CD4-positive, CD25-positive, alpha-beta regulatory T cell (primary cell): ENCODE measurements at regions not wholly inside any gene's neighbourhood (a gene's known extent, or its start where the extent isn't known, plus 50 kb on each side); places are given as distances from the start of the nearest gene placed in this dataset.

Experiments
- ATAC-seq, 2 donors: fragments of 150-1000 bp; cut with Tn5 transposase; one replicate each; pipeline ENCODE4 v1.10.0; 2021; ENCODE audit warnings: low read depth in 2 of 2, moderate number of reproducible peaks in 2 of 2, moderate library complexity in 1 of 2
- DNase-seq, 3 donors: peaks; one replicate each; pipeline versions ENCODE4 v3.0.0 to v3.0.0-alpha.2; 2012 to 2022; ENCODE audit warnings: mixed read lengths in 1 of 3
- H3K27ac ChIP-seq: one replicate; pipeline ENCODE4 v1.7.0; 2013; ENCODE audit warnings: mild to moderate bottlenecking, low read length; ENCODE audit not compliant: insufficient read depth, poor library complexity, severe bottlenecking
- H3K27me3 ChIP-seq: one replicate; pipeline ENCODE4 v1.7.0; 2013; ENCODE audit warnings: low read length; ENCODE audit not compliant: control insufficient read depth, insufficient read depth
- H3K36me3 ChIP-seq: one replicate; pipeline ENCODE4 v1.7.0; 2013; ENCODE audit warnings: mild to moderate bottlenecking, low read length, moderate library complexity; ENCODE audit not compliant: control insufficient read depth, insufficient read depth
- H3K4me1 ChIP-seq: 2 replicates; pipeline ENCODE4 v1.7.0; 2013; ENCODE audit warnings: mild to moderate bottlenecking, low read length; ENCODE audit not compliant: insufficient read depth, control insufficient read depth, poor library complexity, severe bottlenecking
- H3K4me3 ChIP-seq: one replicate; pipeline ENCODE4 v1.7.0; 2013; ENCODE audit warnings: low read depth, mild to moderate bottlenecking, low read length, moderate library complexity
- H3K9me3 ChIP-seq, 2 experiments: 1 replicate in 1 of 2; 2 replicates in 1 of 2; pipeline ENCODE4 v1.7.0; 2013; ENCODE audit warnings: low read length in 2 of 2, mild to moderate bottlenecking in 1 of 2, moderate library complexity in 1 of 2; ENCODE audit not compliant: control insufficient read depth in 2 of 2
- H3K27ac Mint-ChIP-seq, 3 donors: one replicate each; pipeline ENCODE4 v1.8.0; 2020 to 2022; ENCODE audit warnings: mild to moderate bottlenecking in 3 of 3, mixed read lengths in 3 of 3, moderate library complexity in 2 of 3
- H3K27me3 Mint-ChIP-seq: one replicate; pipeline ENCODE4 v1.8.0; 2022; ENCODE audit warnings: mild to moderate bottlenecking, mixed read lengths
- H3K36me3 Mint-ChIP-seq: one replicate; pipeline ENCODE4 v1.8.0; 2020; ENCODE audit warnings: mixed read lengths
- H3K4me1 Mint-ChIP-seq, 4 donors: one replicate each; pipeline ENCODE4 v1.8.0; 2020 to 2022; ENCODE audit warnings: mixed read lengths in 4 of 4, mild to moderate bottlenecking in 1 of 4
- H3K4me3 Mint-ChIP-seq, 4 donors: one replicate each; pipeline ENCODE4 v1.8.0; 2020 to 2022; ENCODE audit warnings: mild to moderate bottlenecking in 4 of 4, mixed read lengths in 4 of 4, moderate library complexity in 3 of 4
- H3K9me3 Mint-ChIP-seq, 7 donors: one replicate each; pipeline ENCODE4 v1.8.0; 2020 to 2022; ENCODE audit warnings: mixed read lengths in 7 of 7, mild to moderate bottlenecking in 3 of 7, moderate library complexity in 2 of 7

DNA sequence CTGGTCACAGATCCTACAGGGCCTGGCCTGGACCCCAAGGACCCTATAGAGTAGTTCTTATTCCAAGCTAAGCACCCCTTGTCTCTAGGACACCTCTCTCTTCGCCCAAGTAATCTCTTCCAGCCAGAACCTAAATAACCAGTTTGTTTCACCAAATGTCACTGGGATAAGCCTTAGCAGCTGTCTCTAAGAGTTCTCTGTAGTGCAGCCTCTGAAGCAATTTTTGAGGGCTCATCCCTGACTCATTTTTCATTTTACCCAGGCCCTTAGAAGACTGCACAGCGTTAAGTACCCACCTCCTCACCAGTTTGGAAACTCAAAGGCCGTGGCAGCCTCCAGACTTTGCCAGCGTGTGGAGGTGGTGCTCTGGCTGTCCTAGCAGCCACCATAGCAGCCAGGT, 290.1 kb upstream of the SIX2 start:
- ATAC-seq (no peak), DNase-seq (no peak)
- Histone ChIP-seq H3K4me3 (no peak overlapping the region), H3K9me3 (no peaks in the 10 kb centered on the region), H3K36me3 (no peaks in the 10 kb centered on the region), H3K4me1 (no peaks in the 10 kb centered on the region), H3K27me3 (no peaks in the 10 kb centered on the region), H3K27ac (no peak overlapping the region)
- Mint-ChIP-seq H3K4me1 (no peaks in the 10 kb centered on the region), H3K36me3 (no peaks in the 10 kb centered on the region), H3K27me3 (peaks cover 6% of the 10 kb centered on the region), H3K9me3 (no peaks in the 10 kb centered on the region), H3K4me3 (no peak overlapping the region), H3K27ac (no peak overlapping the region)

GRCh38 chr2:45293182-45293581, 283.9 kb upstream of the SIX2 start:
- no peak for ATAC-seq
- H3K36me3 Mint-ChIP-seq: no peaks in the 10 kb centered on the region
- Histone ChIP-seq H3K9me3 (no peaks in the 10 kb centered on the region), H3K4me3 (no peak overlapping the region), H3K27ac (no peak overlapping the region), H3K36me3 (no peaks in the 10 kb centered on the region), H3K4me1 (no peaks in the 10 kb centered on the region), H3K27me3 (no peaks in the 10 kb centered on the region)
- no peaks in the 10 kb centered on the region for H3K4me1 Mint-ChIP-seq
- DNase-seq: no peak
- H3K27ac Mint-ChIP-seq: no peak overlapping the region
- H3K27me3 Mint-ChIP-seq: peaks cover 15% of the 10 kb centered on the region
- H3K9me3 Mint-ChIP-seq: peaks cover 0 to 2% (median 0%) of the 10 kb centered on the region in 7 donors
- no peak overlapping the region for H3K4me3 Mint-ChIP-seq

- Mint-ChIP-seq H3K9me3 (peaks cover 0 to 2% (median 0%) of the 10 kb centered on the region in 7 donors), H3K36me3 (no peaks in the 10 kb centered on the region), H3K27ac (no peak overlapping the region), H3K4me1 (no peaks in the 10 kb centered on the region), H3K4me3 (no peak overlapping the region), H3K27me3 (peaks cover 15% of the 10 kb centered on the region)
- DNase-seq: no peak
- Histone ChIP-seq H3K4me3 (no peak overlapping the region), H3K27ac (no peak overlapping the region), H3K36me3 (no peaks in the 10 kb centered on the region), H3K27me3 (no peaks in the 10 kb centered on the region), H3K4me1 (no peaks in the 10 kb centered on the region), H3K9me3 (no peaks in the 10 kb centered on the region)
- no peak for ATAC-seq
Observed at GRCh38 chr2:45291296-45291701, 282.0 kb upstream of the SIX2 start.

DNA sequence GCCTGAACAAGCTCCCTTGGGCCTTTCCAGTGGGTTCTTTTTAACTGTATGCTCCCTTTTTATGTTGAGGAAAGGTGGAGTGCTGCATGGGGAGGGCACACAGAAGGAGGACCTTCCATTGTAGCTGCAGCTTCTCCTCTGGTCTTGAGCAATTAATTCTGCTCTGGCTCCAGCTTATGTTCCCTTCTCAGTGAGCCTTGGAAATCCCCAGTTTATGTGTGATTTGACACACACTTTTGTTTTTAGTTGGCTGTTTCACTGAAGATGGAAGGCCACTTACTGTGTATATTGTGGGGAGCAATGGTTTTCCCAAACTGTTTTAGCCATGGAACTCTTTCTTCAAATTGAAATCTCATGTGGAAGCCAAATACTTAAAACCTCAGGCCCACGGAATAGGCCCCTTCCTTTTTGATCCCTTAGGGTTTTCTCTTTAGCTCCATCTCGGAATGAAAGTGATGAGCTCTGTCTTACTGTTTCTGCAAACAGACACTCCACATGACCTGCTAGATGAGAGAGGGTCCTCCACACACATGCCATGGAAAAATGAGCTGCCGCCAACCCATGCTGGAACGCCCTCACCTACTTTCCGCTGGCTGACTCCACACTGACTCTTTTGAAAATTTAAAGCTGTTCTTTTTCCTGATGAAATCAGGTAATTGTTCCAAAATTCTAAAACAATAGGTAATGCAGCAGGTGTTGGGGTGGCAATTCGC, 280.9 kb upstream of the SIX2 start:
- peaks cover 15% of the 10 kb centered on the region for H3K27me3 Mint-ChIP-seq
- H3K4me1 ChIP-seq: no peaks in the 10 kb centered on the region
- H3K27ac ChIP-seq: no peak overlapping the region
- H3K27ac Mint-ChIP-seq: no peak overlapping the region
- H3K27me3 ChIP-seq: no peaks in the 10 kb centered on the region
- DNase-seq (peak in 1 of 3 donors; percentile 4), ATAC-seq (no peak)
- H3K36me3 Mint-ChIP-seq: no peaks in the 10 kb centered on the region
- H3K9me3 Mint-ChIP-seq: peaks cover 0 to 3% (median 0%) of the 10 kb centered on the region in 7 donors
- H3K9me3 ChIP-seq: no peaks in the 10 kb centered on the region
- no peaks in the 10 kb centered on the region for H3K36me3 ChIP-seq
- no peaks in the 10 kb centered on the region for H3K4me1 Mint-ChIP-seq
- no peak overlapping the region for H3K4me3 ChIP-seq
- H3K4me3 Mint-ChIP-seq: no peak overlapping the region

DNA sequence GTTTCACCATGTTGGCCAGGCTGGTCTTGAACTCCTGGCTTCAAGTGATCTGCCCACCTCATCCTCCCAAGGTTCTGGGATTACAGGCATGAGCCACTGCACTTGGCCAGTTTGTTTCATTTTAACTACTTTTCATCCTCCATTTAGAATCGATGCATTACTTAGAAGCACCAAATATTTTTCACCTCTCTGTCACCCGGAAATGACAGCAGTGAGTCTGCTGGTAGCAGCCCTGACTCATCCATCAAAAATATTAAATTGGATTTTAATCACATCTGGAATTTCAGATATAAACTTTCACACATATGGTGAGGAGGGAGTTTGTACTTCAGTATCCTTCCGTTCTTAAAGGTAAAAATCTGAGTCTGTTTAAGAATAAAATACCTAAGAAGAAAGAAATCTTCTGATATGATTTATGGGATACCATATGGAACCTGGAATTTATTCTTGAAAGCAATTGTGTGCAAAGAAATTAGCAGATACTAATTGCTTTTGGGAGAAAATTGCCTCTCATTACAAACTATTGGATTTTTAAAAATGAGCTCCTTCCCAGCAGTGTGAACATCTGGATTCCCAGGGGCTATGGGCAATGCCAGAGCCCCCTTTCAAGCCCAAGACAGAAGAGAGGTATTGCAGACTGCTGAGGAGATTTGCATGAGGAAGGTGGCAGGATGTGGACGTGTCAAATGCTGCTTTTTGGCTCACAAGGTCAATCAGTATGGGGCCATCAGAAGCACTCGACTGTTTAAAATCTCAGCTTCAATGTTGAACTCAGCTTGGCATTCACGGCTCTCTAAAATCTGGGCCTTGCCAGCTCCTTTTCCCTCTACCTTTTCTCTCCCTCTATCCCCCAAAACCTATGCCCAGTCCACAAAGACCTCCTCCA, 279.5 kb upstream of the SIX2 start:
- peaks cover 7% of the 10 kb centered on the region for H3K27me3 Mint-ChIP-seq
- no peak overlapping the region for H3K4me3 Mint-ChIP-seq
- H3K4me3 ChIP-seq: no peak overlapping the region
- H3K27ac Mint-ChIP-seq: no peak overlapping the region
- no peaks in the 10 kb centered on the region for H3K27me3 ChIP-seq
- DNase-seq (no peak), ATAC-seq (no peak)
- no peaks in the 10 kb centered on the region for H3K4me1 ChIP-seq
- peaks cover 0 to 4% (median 0%) of the 10 kb centered on the region in 7 donors for H3K9me3 Mint-ChIP-seq
- H3K9me3 ChIP-seq: no peaks in the 10 kb centered on the region
- H3K4me1 Mint-ChIP-seq: no peaks in the 10 kb centered on the region
- H3K36me3 Mint-ChIP-seq: no peaks in the 10 kb centered on the region
- H3K36me3 ChIP-seq: no peaks in the 10 kb centered on the region
- H3K27ac ChIP-seq: no peak overlapping the region

DNA sequence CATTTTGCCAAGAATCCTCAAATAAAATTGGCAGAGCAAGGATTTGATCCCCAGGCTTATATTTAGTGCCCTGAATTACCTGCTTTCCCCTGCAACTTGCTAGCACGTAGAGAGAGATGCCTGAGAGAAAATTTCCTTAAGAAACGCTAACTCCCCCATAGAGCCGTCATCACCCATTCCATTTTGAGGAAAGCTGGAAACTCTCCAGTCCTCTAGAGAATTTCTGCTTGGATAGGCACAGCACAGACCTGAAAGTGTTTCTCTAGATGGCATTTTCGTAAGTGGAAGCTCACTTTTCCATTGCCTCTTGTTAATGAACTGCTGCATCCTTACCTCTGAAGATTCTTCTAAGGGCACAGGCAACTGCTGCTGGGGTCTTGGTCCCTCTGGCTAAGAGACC, 277.8 kb upstream of the SIX2 start:
- Histone ChIP-seq H3K27ac (no peak overlapping the region), H3K4me3 (no peak overlapping the region), H3K36me3 (no peaks in the 10 kb centered on the region), H3K27me3 (no peaks in the 10 kb centered on the region), H3K4me1 (no peaks in the 10 kb centered on the region), H3K9me3 (no peaks in the 10 kb centered on the region)
- H3K9me3 Mint-ChIP-seq: peaks cover 0 to 3% (median 0%) of the 10 kb centered on the region in 7 donors
- peaks cover 10% of the 10 kb centered on the region for H3K27me3 Mint-ChIP-seq
- H3K36me3 Mint-ChIP-seq: no peaks in the 10 kb centered on the region
- H3K4me3 Mint-ChIP-seq: no peak overlapping the region
- no peak for DNase-seq
- no peak for ATAC-seq
- H3K4me1 Mint-ChIP-seq: no peaks in the 10 kb centered on the region
- H3K27ac Mint-ChIP-seq: no peak overlapping the region

DNA sequence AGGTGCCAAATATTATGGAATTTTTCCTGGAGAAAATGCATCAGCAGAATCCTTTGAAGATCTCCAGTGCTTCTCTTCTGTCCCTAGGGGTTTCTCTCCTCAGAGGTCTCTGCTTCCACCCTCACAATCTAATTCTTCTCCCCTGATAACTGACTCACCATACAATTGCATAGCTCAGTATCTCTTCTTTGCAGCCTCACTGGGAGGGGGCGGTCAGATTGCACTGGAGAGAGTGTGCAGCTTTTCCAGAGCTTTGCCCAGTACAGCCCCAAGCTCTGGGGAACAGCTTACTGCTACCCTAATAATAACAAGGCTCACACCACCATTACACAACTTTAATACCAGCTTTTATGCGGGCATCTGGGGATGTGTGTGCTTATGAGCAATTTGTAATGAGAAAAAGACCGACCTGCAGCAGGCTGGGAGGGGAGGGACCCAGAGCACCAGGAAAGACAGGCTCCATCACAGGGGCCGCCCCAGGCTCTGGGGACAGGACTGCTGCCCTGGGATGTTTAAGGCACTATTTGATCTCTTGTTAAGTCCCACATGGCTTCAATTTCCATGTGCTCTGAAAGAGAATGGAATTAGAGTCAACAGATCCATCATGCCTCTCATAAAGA, 276.6 kb upstream of the SIX2 start:
- Mint-ChIP-seq H3K27ac (no peak overlapping the region), H3K4me1 (no peaks in the 10 kb centered on the region), H3K9me3 (peaks cover 0 to 3% (median 0%) of the 10 kb centered on the region in 7 donors), H3K36me3 (no peaks in the 10 kb centered on the region), H3K4me3 (no peak overlapping the region), H3K27me3 (peaks cover 11% of the 10 kb centered on the region)
- H3K4me3 ChIP-seq: no peak overlapping the region
- DNase-seq (no peak), ATAC-seq (no peak)
- no peaks in the 10 kb centered on the region for H3K27me3 ChIP-seq
- H3K27ac ChIP-seq: no peak overlapping the region
- no peaks in the 10 kb centered on the region for H3K4me1 ChIP-seq
- no peaks in the 10 kb centered on the region for H3K9me3 ChIP-seq
- no peaks in the 10 kb centered on the region for H3K36me3 ChIP-seq
